Hematopoietic multipotent progenitor cell (in vitro differentiated cells): ENCODE measurements at regions not wholly inside any gene's neighbourhood (a gene's known extent, or its start where the extent isn't known, plus 50 kb on each side); places are given as distances from the start of the nearest gene placed in this dataset.
A peak's percentile ranks its signal among the peaks of the same experiment; 100 is the strongest.

ENCODE experiments used
- DNase-seq, 3 donors: peaks; one replicate each; pipeline ENCODE4 v3.0.0-alpha.2; 2011 to 2015; ENCODE audit warnings: low read depth in 2 of 3, low spot score in 2 of 3

DNA sequence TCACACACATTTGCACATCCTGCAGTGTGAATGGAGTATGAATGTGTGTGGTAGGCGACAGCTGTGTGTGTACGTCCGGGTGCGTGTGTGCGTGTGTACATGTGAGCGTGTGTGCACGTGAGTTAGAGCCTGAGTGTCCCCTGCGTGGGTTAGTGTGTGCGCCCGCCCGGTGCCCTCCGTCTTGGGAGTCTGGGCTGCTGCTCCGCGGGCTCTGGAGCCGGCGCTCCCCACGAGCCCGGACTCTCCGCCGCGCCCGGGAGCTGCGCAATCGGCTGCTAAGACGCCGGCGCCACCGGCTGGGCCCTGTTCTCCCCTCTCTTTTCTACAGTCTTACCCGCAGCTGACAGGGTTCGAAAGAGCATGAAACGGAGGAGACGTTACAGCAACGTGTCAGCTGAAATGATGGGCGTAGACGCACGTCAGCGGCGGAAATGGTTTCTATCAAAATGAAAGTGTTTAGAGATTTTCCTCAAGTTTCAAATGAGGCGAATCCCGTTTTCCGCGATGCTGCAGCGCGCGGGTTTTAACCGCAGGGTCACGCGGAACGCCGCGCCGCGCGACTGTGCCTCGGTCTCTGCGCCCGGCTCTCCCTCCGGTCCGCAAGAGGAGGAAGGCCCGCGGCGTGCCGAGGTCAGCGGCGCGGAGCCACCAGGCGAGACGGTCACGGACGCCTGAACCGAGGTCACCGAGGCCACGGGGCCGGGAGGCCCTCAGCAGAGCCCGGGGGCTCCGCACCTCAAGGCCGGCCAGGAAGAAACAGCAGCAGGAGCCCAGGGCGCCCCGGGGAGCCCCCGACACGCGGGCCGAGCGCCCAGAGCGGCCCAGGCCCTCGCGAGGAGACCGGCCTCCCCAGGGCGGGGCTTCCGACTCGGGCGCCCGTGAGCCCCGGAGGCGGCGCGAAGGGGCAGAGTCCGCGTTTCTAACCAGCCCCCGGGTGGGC lies 95.3 kb upstream of the BHLHE23 start:
- peak; percentile 31 to 50 (median 42) for DNase-seq

GRCh38 chr20:63100926-63101699 lies 94.3 kb upstream of the BHLHE23 start:
- DNase-seq, result no peak

DNA sequence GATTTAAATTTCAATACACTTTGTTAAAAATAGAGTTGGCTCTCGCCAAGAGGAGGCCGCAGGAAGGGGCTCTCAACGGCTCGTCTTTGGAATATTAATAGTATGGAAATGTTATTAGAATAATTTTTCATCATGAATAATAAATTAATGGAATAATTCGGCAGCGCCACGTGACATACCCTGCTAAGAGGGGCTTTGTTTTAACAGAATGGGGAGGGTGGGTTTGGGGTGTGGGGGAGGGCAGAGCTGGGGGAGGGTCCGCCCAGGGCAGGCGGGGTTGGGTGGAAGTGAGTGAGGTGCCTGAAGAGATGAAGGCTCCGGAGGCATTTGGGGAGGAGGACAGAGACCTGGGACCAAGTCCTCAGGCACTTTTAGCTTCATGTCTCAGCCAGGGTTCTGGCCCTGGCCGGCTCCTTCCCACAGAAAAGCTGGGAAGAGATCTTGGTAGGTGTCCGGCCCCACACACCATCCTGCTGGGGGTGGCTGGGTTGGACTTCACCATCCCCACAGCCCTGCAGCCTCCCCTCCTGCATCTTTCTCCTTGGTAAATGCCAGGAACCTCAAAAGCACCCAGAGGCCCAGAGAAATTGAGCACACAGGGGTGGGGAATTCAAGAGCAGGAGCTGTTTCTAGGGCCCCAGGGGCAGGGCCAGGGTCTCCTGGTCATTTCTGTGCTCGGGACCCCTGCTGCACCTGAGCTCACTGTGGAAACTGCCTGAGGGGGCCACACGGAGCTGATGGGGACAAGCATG lies 93.6 kb upstream of the BHLHE23 start:
- DNase-seq, result no peak

GRCh38 chr20:63099456-63100173 lies 92.9 kb upstream of the BHLHE23 start:
- no peak for DNase-seq

GRCh38 chr20:63098195-63098810 lies 91.5 kb upstream of the BHLHE23 start:
- no peak for DNase-seq

- no peak for DNase-seq
Measured at GRCh38 chr20:63097336-63097831, 90.6 kb upstream of the BHLHE23 start.

DNA sequence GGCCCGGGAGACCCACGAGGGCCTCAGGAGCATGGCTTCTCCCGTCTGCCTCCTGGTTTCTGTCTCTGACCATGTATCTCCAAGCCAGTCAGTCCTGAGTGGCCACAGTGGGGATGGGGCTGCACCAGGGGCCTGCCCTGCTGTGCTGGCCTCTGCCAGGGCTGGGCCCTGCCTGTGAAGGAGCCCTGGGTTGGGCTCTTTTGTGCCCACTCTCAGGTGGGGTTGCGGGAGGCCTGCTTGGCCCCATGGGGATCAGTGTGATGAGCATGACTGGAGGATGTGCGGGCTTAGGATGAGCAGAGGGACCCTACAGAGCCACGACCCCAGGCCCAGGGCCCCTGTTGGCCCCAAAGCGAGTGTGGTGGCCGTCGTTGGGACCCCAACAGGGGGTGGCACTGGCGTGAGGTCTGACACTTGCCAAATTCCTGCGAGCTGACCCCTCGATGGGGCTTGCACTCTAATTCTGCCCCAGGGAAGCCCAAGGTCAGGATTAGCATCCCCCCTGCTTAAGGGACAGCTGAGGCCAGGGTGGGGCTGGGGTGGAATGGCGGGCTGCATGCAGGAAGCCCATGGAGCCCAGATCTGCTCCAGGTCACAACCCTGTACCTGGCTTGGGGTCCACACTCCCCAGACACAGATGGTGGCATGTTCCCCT lies 90.0 kb upstream of the BHLHE23 start:
- no peak for DNase-seq

GRCh38 chr20:63095718-63096654 lies 89.2 kb upstream of the BHLHE23 start:
- DNase-seq, result no peak

- DNase-seq, result no peak
Measured at GRCh38 chr20:63094767-63095499, 88.2 kb upstream of the BHLHE23 start.

GRCh38 chr20:63093966-63094766 lies 87.4 kb upstream of the BHLHE23 start:
- DNase-seq, result no peak

GRCh38 chr20:63092660-63093215 lies 86.0 kb upstream of the BHLHE23 start:
- DNase-seq, result no peak

- DNase-seq, result no peak
Measured at GRCh38 chr20:63091901-63092659, 85.3 kb upstream of the BHLHE23 start.

- DNase-seq, result no peak
Measured at GRCh38 chr20:63090682-63091571, 84.2 kb upstream of the BHLHE23 start.

- no peak for DNase-seq
Measured at GRCh38 chr20:63090052-63090451, 83.3 kb upstream of the BHLHE23 start.
